OCI-LY1 (cell line): ENCODE measurements at regions not wholly inside any gene's neighbourhood (a gene's known extent, or its start where the extent isn't known, plus 50 kb on each side); places are given as distances from the start of the nearest gene placed in this dataset.

ENCODE experiments used
- H2AFZ ChIP-seq: fragments of 200-600 bp; sonication (generic), shearing (Covaris generic); 2 replicates; pipeline ENCODE4 v1.6.0; 2014; ENCODE audit warnings: antibody characterized with exemption, mild to moderate bottlenecking, low read length
- H3F3A ChIP-seq: fragments of 200-600 bp; sonication (generic), shearing (Covaris generic); 2 replicates; pipeline ENCODE4 v1.6.0; 2014; ENCODE audit warnings: mild to moderate bottlenecking, antibody characterized with exemption, low read length, moderate library complexity; ENCODE audit not compliant: insufficient read depth
- H3K27ac ChIP-seq: fragments of 200-600 bp; sonication (generic); 2 replicates; pipeline ENCODE4 v1.5.1; 2014; ENCODE audit warnings: low read length, mixed run types, mild to moderate bottlenecking, low read depth; ENCODE audit not compliant: poor library complexity, severe bottlenecking
- H3K27me3 ChIP-seq: fragments of 200-600 bp; sonication (generic); 2 replicates; pipeline ENCODE4 v1.6.0; 2014; ENCODE audit warnings: antibody characterized with exemption, mild to moderate bottlenecking, low read length, moderate library complexity; ENCODE audit not compliant: insufficient read depth
- H3K36me3 ChIP-seq: fragments of 200-600 bp; sonication (generic); 2 replicates; pipeline ENCODE4 v1.6.1; 2014; ENCODE audit warnings: mild to moderate bottlenecking, antibody characterized with exemption, low read length, moderate library complexity, mixed read lengths; ENCODE audit not compliant: insufficient read depth
- H3K4me1 ChIP-seq: fragments of 200-600 bp; sonication (generic); 2 replicates; pipeline ENCODE4 v1.5.1; 2014; ENCODE audit warnings: mild to moderate bottlenecking, low read length, moderate library complexity; ENCODE audit not compliant: insufficient read depth, severe bottlenecking
- H3K4me2 ChIP-seq: fragments of 200-600 bp; sonication (generic), shearing (Covaris generic); 2 replicates; pipeline ENCODE4 v1.6.1; 2014; ENCODE audit warnings: low read length
- H3K4me3 ChIP-seq: fragments of 200-600 bp; sonication (generic); 2 replicates; pipeline ENCODE4 v1.5.1; 2014; ENCODE audit warnings: low read length, low read depth, mild to moderate bottlenecking, mixed read lengths; ENCODE audit not compliant: poor library complexity, severe bottlenecking
- H3K79me2 ChIP-seq: fragments of 200-600 bp; shearing (Covaris generic); 2 replicates; pipeline ENCODE4 v1.6.1; 2016; ENCODE audit warnings: mixed run types, low read length, mixed read lengths; ENCODE audit not compliant: insufficient read depth
- H3K9ac ChIP-seq: fragments of 200-600 bp; sonication (generic), shearing (Covaris generic); 2 replicates; pipeline ENCODE4 v1.6.1; 2014; ENCODE audit warnings: mild to moderate bottlenecking, low read length, mixed read lengths
- H3K9me2 ChIP-seq: fragments of 200-600 bp; sonication (generic), shearing (Covaris generic); 2 replicates; pipeline ENCODE4 v1.6.1; 2014; ENCODE audit warnings: low read depth, mild to moderate bottlenecking, low read length, mixed read lengths
- H3K9me3 ChIP-seq: fragments of 200-600 bp; shearing (Covaris generic); 2 replicates; pipeline ENCODE4 v1.6.1; 2014; ENCODE audit warnings: low read length, mixed read lengths
- H4K20me1 ChIP-seq: fragments of 200-600 bp; sonication (generic), shearing (Covaris generic); 2 replicates; pipeline ENCODE4 v1.6.0; 2016; ENCODE audit warnings: mild to moderate bottlenecking, low read length; ENCODE audit not compliant: insufficient read depth
- EZH2 ChIP-seq: fragments of 200-600 bp; sonication (generic), shearing (Covaris generic); IDR thresholded peaks from 2 replicates; pipeline ENCODE4 v1.8.0; 2017; ENCODE audit warnings: borderline replicate concordance, mixed run types, mild to moderate bottlenecking, antibody characterized with exemption, low read length, moderate library complexity, mixed read lengths
- TF ChIP-seq, protein P1 (sequence below): fragments of 200-600 bp; sonication (generic), shearing (Covaris generic); IDR thresholded peaks from 2 replicates; pipeline ENCODE4 v1.5.1; 2017; ENCODE audit warnings: mild to moderate bottlenecking, antibody characterized with exemption, low read length, moderate library complexity, mixed read lengths

DNA sequence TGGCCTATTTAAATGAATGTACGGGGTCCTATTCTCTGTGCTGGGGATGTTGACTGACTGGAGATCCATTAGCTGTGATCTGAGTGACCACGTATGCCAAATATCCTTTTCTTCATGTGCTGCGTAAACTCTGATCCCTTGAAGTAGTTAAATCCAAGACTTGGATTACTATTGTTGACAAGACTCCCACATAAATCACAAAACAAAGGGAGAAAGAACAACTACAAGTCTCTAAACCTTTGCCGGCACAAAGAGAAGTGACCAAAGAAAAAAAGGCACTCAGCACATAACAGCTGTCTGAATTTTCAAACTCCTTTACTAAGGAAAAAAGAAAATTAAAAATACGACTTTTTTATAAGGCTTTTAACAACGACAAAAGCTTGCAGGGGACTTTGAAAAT, 559.9 kb upstream of the CDH8 start:
- Histone ChIP-seq H3K4me2 (no peak overlapping the region), H2AFZ (no peak overlapping the region), H3K9me3 (no peaks in the 10 kb centered on the region), H4K20me1 (no peaks in the 10 kb centered on the region), H3K79me2 (no peaks in the 10 kb centered on the region), H3K27me3 (no peaks in the 10 kb centered on the region), H3K4me3 (no peak overlapping the region), H3K36me3 (no peaks in the 10 kb centered on the region), H3F3A (no peaks in the 10 kb centered on the region), H3K27ac (no peak overlapping the region), H3K9ac (no peak overlapping the region), H3K9me2 (no peaks in the 10 kb centered on the region), H3K4me1 (no peaks in the 10 kb centered on the region)
- TF ChIP-seq, protein P1, sequence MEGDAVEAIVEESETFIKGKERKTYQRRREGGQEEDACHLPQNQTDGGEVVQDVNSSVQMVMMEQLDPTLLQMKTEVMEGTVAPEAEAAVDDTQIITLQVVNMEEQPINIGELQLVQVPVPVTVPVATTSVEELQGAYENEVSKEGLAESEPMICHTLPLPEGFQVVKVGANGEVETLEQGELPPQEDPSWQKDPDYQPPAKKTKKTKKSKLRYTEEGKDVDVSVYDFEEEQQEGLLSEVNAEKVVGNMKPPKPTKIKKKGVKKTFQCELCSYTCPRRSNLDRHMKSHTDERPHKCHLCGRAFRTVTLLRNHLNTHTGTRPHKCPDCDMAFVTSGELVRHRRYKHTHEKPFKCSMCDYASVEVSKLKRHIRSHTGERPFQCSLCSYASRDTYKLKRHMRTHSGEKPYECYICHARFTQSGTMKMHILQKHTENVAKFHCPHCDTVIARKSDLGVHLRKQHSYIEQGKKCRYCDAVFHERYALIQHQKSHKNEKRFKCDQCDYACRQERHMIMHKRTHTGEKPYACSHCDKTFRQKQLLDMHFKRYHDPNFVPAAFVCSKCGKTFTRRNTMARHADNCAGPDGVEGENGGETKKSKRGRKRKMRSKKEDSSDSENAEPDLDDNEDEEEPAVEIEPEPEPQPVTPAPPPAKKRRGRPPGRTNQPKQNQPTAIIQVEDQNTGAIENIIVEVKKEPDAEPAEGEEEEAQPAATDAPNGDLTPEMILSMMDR, result no peak
- no peak for TF ChIP-seq EZH2

- Histone ChIP-seq H2AFZ (no peak overlapping the region), H4K20me1 (no peaks in the 10 kb centered on the region), H3K4me1 (no peaks in the 10 kb centered on the region), H3K9me3 (no peaks in the 10 kb centered on the region), H3K9me2 (no peaks in the 10 kb centered on the region), H3K36me3 (no peaks in the 10 kb centered on the region), H3K4me2 (no peak overlapping the region), H3F3A (no peaks in the 10 kb centered on the region), H3K27ac (no peak overlapping the region), H3K27me3 (no peaks in the 10 kb centered on the region), H3K9ac (no peak overlapping the region), H3K79me2 (no peaks in the 10 kb centered on the region), H3K4me3 (no peak overlapping the region)
- TF ChIP-seq EZH2, result no peak
- TF ChIP-seq, protein P1, result no peak
Measured at GRCh38 chr16:62586128-62586862, 550.1 kb upstream of the CDH8 start.

DNA sequence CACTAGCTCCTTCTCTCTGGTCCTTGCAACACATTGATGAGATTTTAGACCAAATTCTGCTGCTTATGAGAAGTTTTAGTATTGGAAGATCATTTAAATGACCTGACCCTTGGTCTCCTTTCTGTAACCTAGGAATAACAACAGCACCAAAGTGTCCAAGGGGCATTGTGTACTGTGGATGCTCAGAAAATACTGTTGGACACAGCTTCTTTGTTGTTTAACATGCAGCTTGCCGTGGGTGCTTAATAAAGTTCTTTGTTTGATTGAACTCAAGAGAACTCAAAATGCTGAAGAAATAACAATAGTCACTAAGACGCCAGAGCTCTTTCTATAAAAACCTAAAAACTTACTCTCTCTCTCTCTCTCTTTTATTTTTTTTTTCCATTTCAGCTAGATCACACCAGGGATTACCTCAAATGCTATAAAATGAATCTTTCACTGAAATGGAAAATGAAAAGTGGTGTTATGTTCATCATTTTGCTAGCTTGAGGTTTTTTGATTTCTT, 548.9 kb upstream of the CDH8 start:
- H3K4me3 ChIP-seq, result no peak overlapping the region
- no peak overlapping the region for H3K4me2 ChIP-seq
- TF ChIP-seq, protein P1, result no peak
- TF ChIP-seq EZH2, result no peak
- H4K20me1 ChIP-seq, result no peaks in the 10 kb centered on the region
- no peak overlapping the region for H2AFZ ChIP-seq
- no peaks in the 10 kb centered on the region for H3K36me3 ChIP-seq
- no peaks in the 10 kb centered on the region for H3K9me2 ChIP-seq
- H3K9ac ChIP-seq, result no peak overlapping the region
- H3F3A ChIP-seq, result no peaks in the 10 kb centered on the region
- H3K27ac ChIP-seq, result no peak overlapping the region
- H3K79me2 ChIP-seq, result no peaks in the 10 kb centered on the region
- H3K9me3 ChIP-seq, result no peaks in the 10 kb centered on the region
- H3K27me3 ChIP-seq, result no peaks in the 10 kb centered on the region
- H3K4me1 ChIP-seq, result no peaks in the 10 kb centered on the region
